CD4-positive, alpha-beta T cell treated with Interleukin-17A for 1 hour (primary cell): ENCODE measurements at regions not wholly inside any gene's neighbourhood (a gene's known extent, or its start where the extent isn't known, plus 50 kb on each side); places are given as distances from the start of the nearest gene placed in this dataset.
"Not testable (repeated sequence)": the region's sequence is repeated elsewhere in the genome, so short reads cannot be mapped to it uniquely, and the experiment has no call there.

Source experiments
- DNase-seq: peaks from one replicate; pipeline ENCODE4 v3.0.0-alpha.2; 2020

- no peak for DNase-seq
Observed at GRCh38 chr2:193883820-193884219, 1689.1 kb upstream of the TMEFF2 start.

- no peak for DNase-seq
Observed at GRCh38 chr2:193876980-193877379, 1682.2 kb upstream of the TMEFF2 start.

GRCh38 chr2:193869564-193869963, 1674.8 kb upstream of the TMEFF2 start:
- DNase-seq, result no peak

GRCh38 chr2:193868833-193869232, 1674.1 kb upstream of the TMEFF2 start:
- no peak for DNase-seq

GRCh38 chr2:193868132-193868531, 1673.4 kb upstream of the TMEFF2 start:
- DNase-seq, result no peak

GRCh38 chr2:193867454-193867853, 1672.7 kb upstream of the TMEFF2 start:
- no peak for DNase-seq

GRCh38 chr2:193861557-193861956, 1666.8 kb upstream of the TMEFF2 start:
- DNase-seq, result no peak

- no peak for DNase-seq
Observed at GRCh38 chr2:193847991-193848390, 1653.3 kb upstream of the TMEFF2 start.

GRCh38 chr2:193847130-193847529, 1652.4 kb upstream of the TMEFF2 start:
- no peak for DNase-seq

- DNase-seq, result no peak
Observed at GRCh38 chr2:193845604-193846003, 1650.9 kb upstream of the TMEFF2 start.

- DNase-seq, result no peak
Observed at GRCh38 chr2:193843675-193844074, 1648.9 kb upstream of the TMEFF2 start.

GRCh38 chr2:193841384-193842150, 1646.8 kb upstream of the TMEFF2 start:
- DNase-seq, result no peak

- DNase-seq, result no peak
Observed at GRCh38 chr2:193837111-193837738, 1642.5 kb upstream of the TMEFF2 start.

GRCh38 chr2:193836424-193837006, 1641.8 kb upstream of the TMEFF2 start:
- DNase-seq, result not testable (repeated sequence)

- not testable (repeated sequence) for DNase-seq
Observed at GRCh38 chr2:193833895-193834294, 1639.2 kb upstream of the TMEFF2 start.

GRCh38 chr2:193824474-193824873, 1629.7 kb upstream of the TMEFF2 start:
- DNase-seq, result no peak

GRCh38 chr2:193818801-193819499, 1624.2 kb upstream of the TMEFF2 start:
- DNase-seq, result no peak

GRCh38 chr2:193816008-193816407, 1621.3 kb upstream of the TMEFF2 start:
- no peak for DNase-seq

GRCh38 chr2:193810533-193810932, 1615.8 kb upstream of the TMEFF2 start:
- no peak for DNase-seq

GRCh38 chr2:193808877-193809276, 1614.1 kb upstream of the TMEFF2 start:
- DNase-seq, result no peak

- DNase-seq, result no peak
Observed at GRCh38 chr2:193806088-193806774, 1611.5 kb upstream of the TMEFF2 start.

- DNase-seq, result no peak
Observed at GRCh38 chr2:193796847-193797246, 1602.1 kb upstream of the TMEFF2 start.

- no peak for DNase-seq
Observed at GRCh38 chr2:193793914-193794313, 1599.2 kb upstream of the TMEFF2 start.
